Epithelial cell of proximal tubule (primary cell): ENCODE measurements at regions not wholly inside any gene's neighbourhood (a gene's known extent, or its start where the extent isn't known, plus 50 kb on each side); places are given as distances from the start of the nearest gene placed in this dataset.

Experiments used
- DNase-seq: peaks from one replicate; pipeline ENCODE4 v3.0.0-alpha.2; 2011; ENCODE audit warnings: low read depth
- H3K4me3 ChIP-seq: 2 replicates; pipeline ENCODE4 v1.5.1; 2011; ENCODE audit warnings: low read depth, mild to moderate bottlenecking, low read length
- CTCF ChIP-seq: conservative IDR thresholded peaks from 2 replicates; pipeline ENCODE4 v1.5.1; 2012; ENCODE audit warnings: low read depth, mild to moderate bottlenecking, low read length

GRCh38 chr3:150308481-150309256 is 99.4 kb upstream of the TSC22D2 start:
- no peak overlapping the region for H3K4me3 ChIP-seq
- DNase-seq: no peak
- TF ChIP-seq CTCF: no peak

GRCh38 chr3:150308037-150308319 is 100.1 kb upstream of the TSC22D2 start:
- DNase-seq: no peak
- no peak for TF ChIP-seq CTCF
- H3K4me3 ChIP-seq: no peak overlapping the region

- no peak for TF ChIP-seq CTCF
Observed at GRCh38 chr3:150307311-150308036, 100.6 kb upstream of the TSC22D2 start.

GRCh38 chr3:150306906-150307305 is 101.2 kb upstream of the TSC22D2 start:
- TF ChIP-seq CTCF: no peak
- DNase-seq: no peak
- H3K4me3 ChIP-seq: no peak overlapping the region

More at GRCh38 chr3:150307311-150308036, 100.6 kb upstream of the TSC22D2 start:
- DNase-seq: no peak
- H3K4me3 ChIP-seq: no peak overlapping the region

GRCh38 chr3:150306083-150306482 is 102.0 kb upstream of the TSC22D2 start:
- DNase-seq: no peak
- no peak for TF ChIP-seq CTCF
- no peak overlapping the region for H3K4me3 ChIP-seq

GRCh38 chr3:150303768-150304167 is 104.3 kb upstream of the TSC22D2 start:
- peak; percentile 43 for TF ChIP-seq CTCF
- no peak overlapping the region for H3K4me3 ChIP-seq
- DNase-seq: no peak

GRCh38 chr3:150302246-150302645 is 105.9 kb upstream of the TSC22D2 start:
- no peak overlapping the region for H3K4me3 ChIP-seq
- no peak for DNase-seq
- TF ChIP-seq CTCF: no peak
